ENCODE measurements at regions not wholly inside any gene's neighbourhood (a gene's known extent, or its start where the extent isn't known, plus 50 kb on each side); places are given as distances from the start of the nearest gene placed in this dataset.

- no peak overlapping the region for H3K27ac ChIP-seq (ENCODE audit: low read depth, low read length, poor library complexity, severe bottlenecking)
- intact Hi-C loops (cut with micrococcal nuclease; ENCODE audit: unreplicated experiment) = no loop called here
- H3K4me1 ChIP-seq (ENCODE audit: insufficient read depth, low read length, poor library complexity, severe bottlenecking) = peaks cover 19% of the 10 kb centered on the region
- no peak overlapping the region for H3K4me3 ChIP-seq (ENCODE audit: low read depth, low read length, poor library complexity, severe bottlenecking)
- BruUV-seq (replicated peaks) = no TSS peak
- no peaks in the 10 kb centered on the region for H3K27me3 ChIP-seq (replicated peaks; ENCODE audit: insufficient read depth, low read depth, low read length, poor library complexity)
- ChIA-PET POLR2A (ENCODE audit: low non-redundant PET) (no interaction called here), CTCF (no interaction called here)
- no peak for TF ChIP-seq EZH2 (IDR thresholded peaks at IDR 0.05; ENCODE audit: borderline replicate concordance, low read depth, low read length, poor library complexity, severe bottlenecking)
- TF ChIP-seq CTCF (conservative IDR thresholded peaks at IDR 0.05; ENCODE audit: low read depth, low read length) = no peak
- no peaks in the 10 kb centered on the region for H3K36me3 ChIP-seq (ENCODE audit: insufficient read depth, low read length, poor library complexity, severe bottlenecking)
- DNase-seq (ENCODE audit: low spot score) = no peak
- no peaks in the 10 kb centered on the region for H3K9me3 ChIP-seq (ENCODE audit: low read depth, low read length, poor library complexity, severe bottlenecking)
Measured at GRCh38 chr10:131006458-131007256, 304.9 kb downstream of the TCERG1L start.

- intact Hi-C loops (cut with micrococcal nuclease; ENCODE audit: unreplicated experiment) = no loop called here
- Histone ChIP-seq H3K4me1 (ENCODE audit: insufficient read depth, low read length, poor library complexity, severe bottlenecking) (no peaks in the 10 kb centered on the region), H3K9me3 (ENCODE audit: low read depth, low read length, poor library complexity, severe bottlenecking) (no peaks in the 10 kb centered on the region), H3K4me3 (ENCODE audit: low read depth, low read length, poor library complexity, severe bottlenecking) (no peak overlapping the region), H3K36me3 (ENCODE audit: insufficient read depth, low read length, poor library complexity, severe bottlenecking) (no peaks in the 10 kb centered on the region), H3K27me3 (replicated peaks; ENCODE audit: insufficient read depth, low read depth, low read length, poor library complexity) (no peaks in the 10 kb centered on the region), H3K27ac (ENCODE audit: low read depth, low read length, poor library complexity, severe bottlenecking) (no peak overlapping the region)
- POLR2A ChIA-PET (ENCODE audit: low non-redundant PET) = no interaction called here
- TF ChIP-seq CTCF (conservative IDR thresholded peaks at IDR 0.05; ENCODE audit: low read depth, low read length) (0 out of 2 replicates have a peak, but pooled peaks have one; percentile 18), EZH2 (IDR thresholded peaks at IDR 0.05; ENCODE audit: borderline replicate concordance, low read depth, low read length, poor library complexity, severe bottlenecking) (no peak)
- peak; percentile 26 for DNase-seq (ENCODE audit: low spot score)
- no TSS peak for BruUV-seq (replicated peaks)
- CTCF ChIA-PET = no interaction called here
Measured at GRCh38 chr10:131009791-131010190, 301.7 kb downstream of the TCERG1L start.

- Histone ChIP-seq H3K36me3 (ENCODE audit: insufficient read depth, low read length, poor library complexity, severe bottlenecking) (no peaks in the 10 kb centered on the region), H3K9me3 (ENCODE audit: low read depth, low read length, poor library complexity, severe bottlenecking) (no peaks in the 10 kb centered on the region), H3K27ac (ENCODE audit: low read depth, low read length, poor library complexity, severe bottlenecking) (no peak overlapping the region), H3K27me3 (replicated peaks; ENCODE audit: insufficient read depth, low read depth, low read length, poor library complexity) (no peaks in the 10 kb centered on the region), H3K4me3 (ENCODE audit: low read depth, low read length, poor library complexity, severe bottlenecking) (no peak overlapping the region), H3K4me1 (ENCODE audit: insufficient read depth, low read length, poor library complexity, severe bottlenecking) (no peaks in the 10 kb centered on the region)
- BruUV-seq (replicated peaks) = no TSS peak
- POLR2A ChIA-PET (ENCODE audit: low non-redundant PET) = no interaction called here
- TF ChIP-seq CTCF (conservative IDR thresholded peaks at IDR 0.05; ENCODE audit: low read depth, low read length) (no peak), EZH2 (IDR thresholded peaks at IDR 0.05; ENCODE audit: borderline replicate concordance, low read depth, low read length, poor library complexity, severe bottlenecking) (no peak)
- no peak for DNase-seq (ENCODE audit: low spot score)
- CTCF ChIA-PET = no interaction called here
- intact Hi-C loops (cut with micrococcal nuclease; ENCODE audit: unreplicated experiment) = no loop called here
Measured at GRCh38 chr10:131010965-131011575, 300.5 kb downstream of the TCERG1L start.

All from A673 (cell line).